ENCODE measurements at regions not wholly inside any gene's neighbourhood (a gene's known extent, or its start where the extent isn't known, plus 50 kb on each side); places are given as distances from the start of the nearest gene placed in this dataset.

DNA sequence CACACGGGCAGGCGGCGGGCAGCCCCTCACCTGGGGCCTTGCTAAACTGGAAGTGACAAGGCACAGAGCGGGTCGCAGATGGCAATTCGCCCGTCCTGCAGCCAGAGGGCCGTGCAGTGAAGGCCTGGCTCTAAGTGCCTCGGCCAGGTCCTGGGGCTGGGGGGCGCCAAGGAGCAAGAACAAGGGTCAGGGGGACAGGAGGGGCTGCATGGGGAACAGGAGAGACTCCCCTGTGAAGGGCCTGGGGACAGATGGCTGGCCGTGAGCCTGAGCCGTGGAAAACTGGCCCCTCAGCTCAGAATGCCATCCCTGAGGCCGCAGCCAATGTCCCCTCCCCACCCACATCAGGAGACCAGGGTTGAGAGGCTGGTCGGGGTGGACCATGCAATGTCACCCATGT, 60.0 kb downstream of the RTL6 start:
- no peak overlapping the region for H3K27ac ChIP-seq (ENCODE audit: low read depth, low read length)
- TF ChIP-seq, protein P1, sequence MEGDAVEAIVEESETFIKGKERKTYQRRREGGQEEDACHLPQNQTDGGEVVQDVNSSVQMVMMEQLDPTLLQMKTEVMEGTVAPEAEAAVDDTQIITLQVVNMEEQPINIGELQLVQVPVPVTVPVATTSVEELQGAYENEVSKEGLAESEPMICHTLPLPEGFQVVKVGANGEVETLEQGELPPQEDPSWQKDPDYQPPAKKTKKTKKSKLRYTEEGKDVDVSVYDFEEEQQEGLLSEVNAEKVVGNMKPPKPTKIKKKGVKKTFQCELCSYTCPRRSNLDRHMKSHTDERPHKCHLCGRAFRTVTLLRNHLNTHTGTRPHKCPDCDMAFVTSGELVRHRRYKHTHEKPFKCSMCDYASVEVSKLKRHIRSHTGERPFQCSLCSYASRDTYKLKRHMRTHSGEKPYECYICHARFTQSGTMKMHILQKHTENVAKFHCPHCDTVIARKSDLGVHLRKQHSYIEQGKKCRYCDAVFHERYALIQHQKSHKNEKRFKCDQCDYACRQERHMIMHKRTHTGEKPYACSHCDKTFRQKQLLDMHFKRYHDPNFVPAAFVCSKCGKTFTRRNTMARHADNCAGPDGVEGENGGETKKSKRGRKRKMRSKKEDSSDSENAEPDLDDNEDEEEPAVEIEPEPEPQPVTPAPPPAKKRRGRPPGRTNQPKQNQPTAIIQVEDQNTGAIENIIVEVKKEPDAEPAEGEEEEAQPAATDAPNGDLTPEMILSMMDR (IDR thresholded peaks at IDR 0.05 in 2 of 3, conservative IDR thresholded peaks at IDR 0.05 in 1 of 3; ENCODE audit: borderline replicate concordance in 1 of 3, insufficient read depth in 1 of 3, low read depth in 2 of 3, low read length in 2 of 3) = peak in 2 of 3 experiments; percentile 26 to 51; a peak in 1 of 6 replicates
- TF ChIP-seq ELF1 (IDR thresholded peaks at IDR 0.05; ENCODE audit: borderline replicate concordance, low read depth) = no peak
- no peaks in the 10 kb centered on the region for H3K9me3 ChIP-seq (ENCODE audit: control insufficient read depth in 1 of 2, insufficient read depth in 1 of 2, low read depth in 1 of 2, low read length in 2 of 2)
- no peak overlapping the region for H2AFZ ChIP-seq (ENCODE audit: low read depth, low read length, poor library complexity, severe bottlenecking)
- H3K4me1 ChIP-seq (ENCODE audit: control insufficient read depth in 1 of 2, insufficient read depth in 2 of 2, low read length in 2 of 2) = no peaks in the 10 kb centered on the region
- intact Hi-C loops (cut with micrococcal nuclease) = no loop called here
- BruUV-seq (replicated peaks) = no TSS peak
- CTCF ChIA-PET = no interaction called here
- RAD21 ChIA-PET (ENCODE audit: low non-redundant PET in 1 of 2, low total read pairs in 2 of 2, uncharacterized antibody in 2 of 2, unreplicated experiment in 2 of 2) = no interaction called here
- H3K36me3 ChIP-seq (ENCODE audit: control insufficient read depth in 1 of 2, insufficient read depth in 2 of 2, low read length in 2 of 2) = no peaks in the 10 kb centered on the region
- no peak overlapping the region for H3K9ac ChIP-seq (ENCODE audit: low read length)
- H3K9me2 ChIP-seq (ENCODE audit: insufficient read depth) = no peaks in the 10 kb centered on the region
- no peak overlapping the region for H3K4me2 ChIP-seq (ENCODE audit: low read length)
- POLR2A ChIA-PET = no interaction called here
- no peak overlapping the region for H3K4me3 ChIP-seq (replicated peaks in 1 of 2; ENCODE audit: low read depth in 1 of 2, low read length in 2 of 2)
- no peaks in the 10 kb centered on the region for H3K79me2 ChIP-seq (ENCODE audit: insufficient read depth, low read length)
- H4K20me1 ChIP-seq (ENCODE audit: insufficient read depth) = no peaks in the 10 kb centered on the region
- H3K27me3 ChIP-seq (ENCODE audit: insufficient read depth, low read length) = no peaks in the 10 kb centered on the region
- DNase-seq (ENCODE audit: low read depth, low spot score) (no peak), ATAC-seq (peak; percentile 53)

DNA sequence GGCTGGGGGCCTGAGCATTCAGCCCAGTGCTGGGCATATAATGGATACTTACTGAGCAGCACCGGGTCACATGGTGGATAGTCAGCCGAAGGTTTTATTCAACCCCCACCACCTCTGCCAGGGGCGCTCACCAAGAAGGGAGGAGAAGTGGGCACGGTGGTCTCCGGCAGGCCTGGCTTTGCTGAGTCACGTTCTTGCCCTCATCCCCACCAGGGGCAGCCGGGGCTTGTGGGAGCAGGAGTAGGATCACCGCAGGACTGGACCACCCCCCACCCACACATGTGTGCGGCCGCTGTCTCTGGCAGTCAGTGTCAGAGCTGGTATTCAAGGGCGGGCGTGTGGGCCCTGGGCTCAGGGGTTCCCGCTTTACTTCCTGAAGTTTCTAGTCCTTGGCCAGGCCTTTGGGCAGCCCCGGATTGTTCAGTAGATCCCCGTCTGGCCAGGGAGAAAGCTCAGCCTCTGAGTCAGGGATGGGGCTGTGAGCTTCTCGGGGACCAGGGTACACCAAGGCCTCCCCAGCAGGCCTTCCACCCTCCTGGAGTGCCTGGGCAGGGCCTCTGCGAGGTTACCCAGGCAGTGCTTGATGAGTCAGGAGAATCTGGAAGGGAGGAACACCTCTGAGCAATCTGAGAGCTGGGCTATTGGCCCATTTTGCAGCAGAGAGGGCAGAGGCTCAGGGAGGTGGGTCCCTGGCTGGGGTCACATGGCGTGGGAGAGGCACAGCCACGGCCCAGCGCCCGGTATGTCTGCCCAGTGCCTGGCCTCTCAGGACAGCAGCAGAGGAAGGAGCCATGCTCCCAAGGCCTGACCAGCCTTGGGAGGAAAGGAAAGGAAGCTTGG, 60.6 kb downstream of the RTL6 start:
- ATAC-seq (no peak), DNase-seq (ENCODE audit: low read depth, low spot score) (no peak)
- Histone ChIP-seq H3K36me3 (ENCODE audit: control insufficient read depth in 1 of 2, insufficient read depth in 2 of 2, low read length in 2 of 2) (no peaks in the 10 kb centered on the region), H3K79me2 (ENCODE audit: insufficient read depth, low read length) (no peaks in the 10 kb centered on the region), H3K4me2 (ENCODE audit: low read length) (no peak overlapping the region), H3K9ac (ENCODE audit: low read length) (no peak overlapping the region), H3K4me3 (replicated peaks in 1 of 2; ENCODE audit: low read depth in 1 of 2, low read length in 2 of 2) (no peak overlapping the region), H3K9me2 (ENCODE audit: insufficient read depth) (no peaks in the 10 kb centered on the region), H2AFZ (ENCODE audit: low read depth, low read length, poor library complexity, severe bottlenecking) (no peak overlapping the region), H4K20me1 (ENCODE audit: insufficient read depth) (no peaks in the 10 kb centered on the region), H3K4me1 (ENCODE audit: control insufficient read depth in 1 of 2, insufficient read depth in 2 of 2, low read length in 2 of 2) (no peaks in the 10 kb centered on the region), H3K9me3 (ENCODE audit: control insufficient read depth in 1 of 2, insufficient read depth in 1 of 2, low read depth in 1 of 2, low read length in 2 of 2) (no peaks in the 10 kb centered on the region), H3K27me3 (ENCODE audit: insufficient read depth, low read length) (no peaks in the 10 kb centered on the region), H3K27ac (ENCODE audit: low read depth, low read length) (no peak overlapping the region)
- RAD21 ChIA-PET (ENCODE audit: low non-redundant PET in 1 of 2, low total read pairs in 2 of 2, uncharacterized antibody in 2 of 2, unreplicated experiment in 2 of 2) = no interaction called here
- intact Hi-C loops (cut with micrococcal nuclease) = no loop called here
- no TSS peak for BruUV-seq (replicated peaks)
- CTCF ChIA-PET = no interaction called here
- POLR2A ChIA-PET = no interaction called here
- TF ChIP-seq EZH2phosphoT487 (IDR thresholded peaks at IDR 0.05; ENCODE audit: borderline replicate concordance) (no peak), CBX3 (IDR thresholded peaks at IDR 0.05; ENCODE audit: low read depth) (no peak), ZFX (IDR thresholded peaks at IDR 0.05) (no peak), POLR2A (IDR thresholded peaks at IDR 0.05; ENCODE audit: borderline replicate concordance, extremely low read depth, insufficient read depth, insufficient read length) (no peak), TCF7L2 (IDR thresholded peaks at IDR 0.05; ENCODE audit: borderline replicate concordance, extremely low read depth, insufficient read depth, insufficient read length) (no peak)
- TF ChIP-seq, protein P1 (IDR thresholded peaks at IDR 0.05 in 2 of 3, conservative IDR thresholded peaks at IDR 0.05 in 1 of 3; ENCODE audit: borderline replicate concordance in 1 of 3, insufficient read depth in 1 of 3, low read depth in 2 of 3, low read length in 2 of 3) = no peak

Data from HCT116 (cell line).